Skin epidermis (tissue), 12 donors: ENCODE measurements at regions not wholly inside any gene's neighbourhood (a gene's known extent, or its start where the extent isn't known, plus 50 kb on each side); places are given as distances from the start of the nearest gene placed in this dataset.
"Not testable (repeated sequence)": the region's sequence is repeated elsewhere in the genome, so short reads cannot be mapped to it uniquely, and the experiment has no call there.

Source experiments
- H3K27ac ChIP-seq, 21 experiments: fragments of 200-600 bp; sonication (generic) in 11 of 21; one replicate each; pipeline ENCODE4 v1.5.0; 2020; ENCODE audit warnings: mild to moderate bottlenecking in 3 of 21, inconsistent platforms in 2 of 21, moderate library complexity in 2 of 21
- H3K4me3 ChIP-seq, 7 experiments: fragments of 200-600 bp; sonication (generic) in 2 of 7; one replicate each; pipeline ENCODE4 v1.5.0; 2020; ENCODE audit warnings: inconsistent platforms in 2 of 7, mild to moderate bottlenecking in 2 of 7, moderate library complexity in 1 of 7

- Histone ChIP-seq H3K27ac (no peak overlapping the region), H3K4me3 (no peak overlapping the region)
Observed at GRCh38 chr16:66050991-66051390, 315.5 kb upstream of the CDH5 start.

- H3K4me3 ChIP-seq = no peak overlapping the region
- H3K27ac ChIP-seq = no peak overlapping the region
Observed at GRCh38 chr16:66049865-66050264, 316.6 kb upstream of the CDH5 start.

GRCh38 chr16:66045626-66046025 is 320.9 kb upstream of the CDH5 start:
- Histone ChIP-seq H3K27ac (no peak overlapping the region), H3K4me3 (no peak overlapping the region)

- Histone ChIP-seq H3K27ac (no peak overlapping the region), H3K4me3 (no peak overlapping the region)
Observed at GRCh38 chr16:66044556-66044955, 321.9 kb upstream of the CDH5 start.

GRCh38 chr16:66044089-66044488 is 322.4 kb upstream of the CDH5 start:
- no peak overlapping the region for H3K4me3 ChIP-seq
- no peak overlapping the region for H3K27ac ChIP-seq

- Histone ChIP-seq H3K27ac (no peak overlapping the region), H3K4me3 (no peak overlapping the region)
Observed at GRCh38 chr16:66043326-66043725, 323.2 kb upstream of the CDH5 start.

GRCh38 chr16:66042341-66042740 is 324.1 kb upstream of the CDH5 start:
- Histone ChIP-seq H3K27ac (peak overlapping the region in 2 of 21 experiments; percentile 2 to 41), H3K4me3 (no peak overlapping the region)

- H3K4me3 ChIP-seq = no peak overlapping the region
- H3K27ac ChIP-seq = peak overlapping the region in 2 of 21 experiments; percentile 2 to 41
Observed at GRCh38 chr16:66041907-66042306, 324.6 kb upstream of the CDH5 start.

GRCh38 chr16:66039793-66040192 is 326.7 kb upstream of the CDH5 start:
- H3K4me3 ChIP-seq = no peak overlapping the region

GRCh38 chr16:66036793-66037715 is 329.4 kb upstream of the CDH5 start:
- H3K4me3 ChIP-seq = no peak overlapping the region
- peak overlapping the region in 6 of 21 experiments; percentile 1 to 67 (median 42) for H3K27ac ChIP-seq

More at GRCh38 chr16:66039793-66040192, 326.7 kb upstream of the CDH5 start:
- no peak overlapping the region for H3K27ac ChIP-seq

GRCh38 chr16:66036184-66036583 is 330.3 kb upstream of the CDH5 start:
- Histone ChIP-seq H3K4me3 (no peak overlapping the region), H3K27ac (peak overlapping the region in 4 of 21 experiments; percentile 1 to 60 (median 16))

- Histone ChIP-seq H3K27ac (peak overlapping the region in 1 of 21 experiments; percentile 60), H3K4me3 (no peak overlapping the region)
Observed at GRCh38 chr16:66035096-66035495, 331.4 kb upstream of the CDH5 start.

GRCh38 chr16:66032841-66033240 is 333.6 kb upstream of the CDH5 start:
- Histone ChIP-seq H3K4me3 (no peak overlapping the region), H3K27ac (no peak overlapping the region)

- H3K27ac ChIP-seq = peak overlapping the region in 3 of 21 experiments; percentile 6 to 61 (median 50)
- H3K4me3 ChIP-seq = no peak overlapping the region
Observed at GRCh38 chr16:66030036-66030435, 336.5 kb upstream of the CDH5 start.

- H3K4me3 ChIP-seq = no peak overlapping the region
- peak overlapping the region in 5 of 21 experiments; percentile 1 to 62 (median 57) for H3K27ac ChIP-seq
Observed at GRCh38 chr16:66028510-66029216, 337.8 kb upstream of the CDH5 start.

GRCh38 chr16:66026787-66027330 is 339.6 kb upstream of the CDH5 start:
- Histone ChIP-seq H3K27ac (no peak overlapping the region), H3K4me3 (no peak overlapping the region)

- H3K4me3 ChIP-seq = no peak overlapping the region
- no peak overlapping the region for H3K27ac ChIP-seq
Observed at GRCh38 chr16:66026211-66026610, 340.3 kb upstream of the CDH5 start.

GRCh38 chr16:66025751-66026150 is 340.7 kb upstream of the CDH5 start:
- Histone ChIP-seq H3K27ac (no peak overlapping the region), H3K4me3 (no peak overlapping the region)

GRCh38 chr16:66024567-66024966 is 341.9 kb upstream of the CDH5 start:
- H3K4me3 ChIP-seq, H3K27ac ChIP-seq: not testable (repeated sequence)

- Histone ChIP-seq H3K4me3 (no peak overlapping the region), H3K27ac (no peak overlapping the region)
Observed at GRCh38 chr16:66023481-66023880, 343.0 kb upstream of the CDH5 start.

- no peak overlapping the region for H3K4me3 ChIP-seq
Observed at GRCh38 chr16:66020642-66021041, 345.8 kb upstream of the CDH5 start.

More at GRCh38 chr16:66020642-66021041, 345.8 kb upstream of the CDH5 start:
- H3K27ac ChIP-seq = no peak overlapping the region
